Peyer's patch (tissue), 4 donors: ENCODE measurements at regions not wholly inside any gene's neighbourhood (a gene's known extent, or its start where the extent isn't known, plus 50 kb on each side); places are given as distances from the start of the nearest gene placed in this dataset.
A peak's percentile ranks its signal among the peaks of the same experiment; 100 is the strongest.

Source experiments
- DNase-seq, 3 donors: peaks; one replicate each; pipeline ENCODE4 v3.0.0-alpha.2; 2017 to 2019
- H3K27ac ChIP-seq, 4 donors: fragments of 200-600 bp; sonication (generic); one replicate each; pipeline ENCODE4 v1.5.1; 2016 to 2019
- H3K27me3 ChIP-seq, 2 donors: fragments of 200-600 bp; sonication (generic); one replicate each; pipeline ENCODE4 v1.5.1; 2019
- H3K36me3 ChIP-seq, 3 donors: fragments of 200-600 bp; sonication (generic); one replicate each; pipeline ENCODE4 v1.5.1; 2016 to 2019
- H3K4me1 ChIP-seq, 4 donors: fragments of 200-600 bp; sonication (generic); one replicate each; pipeline ENCODE4 v1.5.1; 2016 to 2019
- H3K4me3 ChIP-seq, 4 donors: fragments of 200-600 bp; sonication (generic); 1 replicate in 3 of 4; 2 replicates in 1 of 4; pipeline ENCODE4 v1.5.1; 2016 to 2019; ENCODE audit warnings: mild to moderate bottlenecking in 1 of 4
- H3K9me3 ChIP-seq, 4 donors: fragments of 200-600 bp; sonication (generic); one replicate each; pipeline ENCODE4 v1.5.1; 2016 to 2019; ENCODE audit warnings: mild to moderate bottlenecking in 1 of 4
- POLR2A ChIP-seq, 2 donors: fragments of 450-650 bp; IDR thresholded peaks; one replicate each; pipeline ENCODE4 v1.5.1; 2017; ENCODE audit warnings: antibody characterized with exemption in 2 of 2, mild to moderate bottlenecking in 2 of 2, moderate library complexity in 2 of 2
- TF ChIP-seq, protein P1 (sequence below), 6 experiments: fragments of 450-650 bp in 4 of 6; fragments of 200-600 bp in 2 of 6; sonication (generic) in 1 of 6; IDR thresholded peaks; one replicate each; pipeline ENCODE4 v1.5.1; 2017 to 2019; ENCODE audit warnings: antibody characterized with exemption in 6 of 6, mild to moderate bottlenecking in 3 of 6, moderate library complexity in 1 of 6

- TF ChIP-seq, protein P1, sequence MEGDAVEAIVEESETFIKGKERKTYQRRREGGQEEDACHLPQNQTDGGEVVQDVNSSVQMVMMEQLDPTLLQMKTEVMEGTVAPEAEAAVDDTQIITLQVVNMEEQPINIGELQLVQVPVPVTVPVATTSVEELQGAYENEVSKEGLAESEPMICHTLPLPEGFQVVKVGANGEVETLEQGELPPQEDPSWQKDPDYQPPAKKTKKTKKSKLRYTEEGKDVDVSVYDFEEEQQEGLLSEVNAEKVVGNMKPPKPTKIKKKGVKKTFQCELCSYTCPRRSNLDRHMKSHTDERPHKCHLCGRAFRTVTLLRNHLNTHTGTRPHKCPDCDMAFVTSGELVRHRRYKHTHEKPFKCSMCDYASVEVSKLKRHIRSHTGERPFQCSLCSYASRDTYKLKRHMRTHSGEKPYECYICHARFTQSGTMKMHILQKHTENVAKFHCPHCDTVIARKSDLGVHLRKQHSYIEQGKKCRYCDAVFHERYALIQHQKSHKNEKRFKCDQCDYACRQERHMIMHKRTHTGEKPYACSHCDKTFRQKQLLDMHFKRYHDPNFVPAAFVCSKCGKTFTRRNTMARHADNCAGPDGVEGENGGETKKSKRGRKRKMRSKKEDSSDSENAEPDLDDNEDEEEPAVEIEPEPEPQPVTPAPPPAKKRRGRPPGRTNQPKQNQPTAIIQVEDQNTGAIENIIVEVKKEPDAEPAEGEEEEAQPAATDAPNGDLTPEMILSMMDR (IDR thresholded peaks at IDR 0.05) = no peak
- no peak for TF ChIP-seq POLR2A (IDR thresholded peaks at IDR 0.05)
- no peaks in the 10 kb centered on the region for H3K27me3 ChIP-seq
- H3K4me1 ChIP-seq = no peaks in the 10 kb centered on the region
- DNase-seq = no peak
- no peaks in the 10 kb centered on the region for H3K9me3 ChIP-seq
- H3K4me3 ChIP-seq = no peak overlapping the region
- no peak overlapping the region for H3K27ac ChIP-seq
- no peaks in the 10 kb centered on the region for H3K36me3 ChIP-seq
These were observed 104.2 kb downstream of the FASLG start for GRCh38 chr1:172763057-172763456.

DNA sequence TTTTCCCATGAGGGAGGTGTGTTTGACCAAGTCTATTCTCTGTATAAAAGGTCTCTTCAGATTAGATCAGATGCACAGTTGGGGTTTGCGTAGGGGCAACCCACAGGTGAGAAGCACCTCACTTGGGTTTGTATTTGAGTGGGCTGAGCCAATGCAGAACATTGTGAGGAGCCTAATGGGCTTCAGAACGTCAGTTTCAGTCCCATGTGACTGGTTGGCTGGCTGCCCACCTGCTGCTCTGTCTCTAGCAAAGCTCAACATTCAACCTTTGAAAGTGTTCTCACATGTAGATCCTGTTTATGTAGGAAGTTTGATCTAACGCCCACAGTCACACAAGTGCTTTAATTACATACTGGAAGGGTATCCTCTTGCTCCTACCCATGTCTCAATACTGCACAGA, 105.5 kb downstream of the FASLG start:
- TF ChIP-seq, protein P1 (IDR thresholded peaks at IDR 0.05) = no peak
- TF ChIP-seq POLR2A (IDR thresholded peaks at IDR 0.05) = no peak
- Histone ChIP-seq H3K36me3 (no peaks in the 10 kb centered on the region), H3K4me1 (no peaks in the 10 kb centered on the region), H3K4me3 (no peak overlapping the region), H3K27ac (no peak overlapping the region), H3K9me3 (no peaks in the 10 kb centered on the region), H3K27me3 (no peaks in the 10 kb centered on the region)
- peak in 2 of 3 donors; percentile 78 to 85 for DNase-seq

DNA sequence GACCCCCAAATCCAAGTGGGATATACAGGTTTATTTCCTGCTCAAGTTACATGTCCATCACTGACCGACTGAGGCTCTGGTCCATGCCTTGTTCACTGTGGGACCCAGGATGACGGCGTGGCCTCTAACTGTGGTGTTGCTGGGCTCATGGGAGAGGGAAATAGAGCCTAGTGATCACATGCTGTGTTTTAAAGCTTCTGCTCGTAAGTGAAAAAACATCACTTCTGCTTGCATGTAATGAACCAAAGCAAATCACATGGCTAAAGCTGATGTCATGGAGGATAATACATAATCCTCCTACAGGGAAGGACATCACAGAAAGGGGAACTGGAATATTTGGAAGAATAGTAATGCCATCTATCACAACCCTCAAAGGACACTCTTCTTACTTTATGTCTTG, 107.6 kb downstream of the FASLG start:
- H3K27me3 ChIP-seq = no peaks in the 10 kb centered on the region
- H3K4me3 ChIP-seq = no peak overlapping the region
- no peak for DNase-seq
- no peak overlapping the region for H3K27ac ChIP-seq
- H3K36me3 ChIP-seq = no peaks in the 10 kb centered on the region
- H3K9me3 ChIP-seq = no peaks in the 10 kb centered on the region
- peaks cover 0 to 3% (median 0%) of the 10 kb centered on the region in 4 donors for H3K4me1 ChIP-seq
- TF ChIP-seq POLR2A (IDR thresholded peaks at IDR 0.05) = no peak
- TF ChIP-seq, protein P1 (IDR thresholded peaks at IDR 0.05) = no peak

DNA sequence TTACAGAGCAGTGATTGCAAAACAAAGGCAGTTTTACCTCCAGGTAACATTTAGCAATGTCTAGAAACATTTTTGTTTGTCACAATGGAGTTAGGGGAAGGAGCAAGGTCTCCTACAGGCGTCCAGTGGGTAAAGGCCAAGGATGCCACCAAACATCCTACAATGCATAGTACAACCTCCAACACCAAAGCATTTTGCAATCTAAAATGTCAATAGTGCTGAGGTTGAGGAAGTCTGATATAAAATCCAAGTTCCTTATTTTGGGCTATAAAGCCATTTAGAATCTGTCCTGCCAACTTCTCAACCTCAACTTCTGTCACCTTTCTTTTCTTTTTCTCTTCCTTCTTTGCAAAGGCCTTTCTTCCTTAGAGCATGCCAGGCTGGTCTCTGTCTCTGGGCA, 111.2 kb downstream of the FASLG start:
- no peak overlapping the region for H3K4me3 ChIP-seq
- no peaks in the 10 kb centered on the region for H3K36me3 ChIP-seq
- no peak for DNase-seq
- H3K27me3 ChIP-seq = no peaks in the 10 kb centered on the region
- no peaks in the 10 kb centered on the region for H3K9me3 ChIP-seq
- H3K4me1 ChIP-seq = peaks cover 0 to 3% (median 0%) of the 10 kb centered on the region in 4 donors
- TF ChIP-seq, protein P1 (IDR thresholded peaks at IDR 0.05) = no peak
- no peak for TF ChIP-seq POLR2A (IDR thresholded peaks at IDR 0.05)
- H3K27ac ChIP-seq = no peak overlapping the region

DNA sequence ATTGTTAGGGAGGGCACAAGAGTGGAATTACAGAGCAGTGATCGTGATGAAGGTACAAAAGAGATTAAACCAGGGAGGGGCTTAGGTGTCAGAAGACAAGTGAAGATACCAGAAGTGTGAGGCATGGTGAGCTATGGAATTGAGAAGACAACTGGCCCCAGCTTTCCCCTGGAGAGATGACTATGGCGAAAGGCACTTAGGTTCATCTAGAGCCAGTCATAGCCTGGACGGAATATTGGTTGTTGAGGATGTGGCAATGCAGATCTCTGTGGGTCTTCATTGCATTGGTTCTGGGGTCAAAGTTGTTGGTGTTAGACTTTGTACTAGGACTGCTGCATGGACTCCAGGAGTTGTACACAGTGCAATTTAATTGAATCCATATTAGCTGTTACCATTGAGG, 115.7 kb downstream of the FASLG start:
- no peak for DNase-seq
- H3K4me1 ChIP-seq = peaks cover 0 to 3% (median 0%) of the 10 kb centered on the region in 4 donors
- no peaks in the 10 kb centered on the region for H3K9me3 ChIP-seq
- peak overlapping the region in 2 of 4 donors; percentile 37 to 64 for H3K27ac ChIP-seq
- H3K4me3 ChIP-seq = no peak overlapping the region
- no peaks in the 10 kb centered on the region for H3K36me3 ChIP-seq
- no peak for TF ChIP-seq POLR2A (IDR thresholded peaks at IDR 0.05)
- TF ChIP-seq, protein P1 (IDR thresholded peaks at IDR 0.05) = no peak
- H3K27me3 ChIP-seq = no peaks in the 10 kb centered on the region

- no peak for DNase-seq
- Histone ChIP-seq H3K9me3 (no peaks in the 10 kb centered on the region), H3K4me1 (no peaks in the 10 kb centered on the region), H3K4me3 (no peak overlapping the region), H3K27me3 (no peaks in the 10 kb centered on the region), H3K27ac (peak overlapping the region in 3 of 4 donors; percentile 37 to 64 (median 51)), H3K36me3 (no peaks in the 10 kb centered on the region)
- TF ChIP-seq, protein P1 (IDR thresholded peaks at IDR 0.05) = no peak
- TF ChIP-seq POLR2A (IDR thresholded peaks at IDR 0.05) = no peak
These were observed 116.7 kb downstream of the FASLG start for GRCh38 chr1:172775606-172776005.
